ENCODE measurements at regions not wholly inside any gene's neighbourhood (a gene's known extent, or its start where the extent isn't known, plus 50 kb on each side); places are given as distances from the start of the nearest gene placed in this dataset.

DNA sequence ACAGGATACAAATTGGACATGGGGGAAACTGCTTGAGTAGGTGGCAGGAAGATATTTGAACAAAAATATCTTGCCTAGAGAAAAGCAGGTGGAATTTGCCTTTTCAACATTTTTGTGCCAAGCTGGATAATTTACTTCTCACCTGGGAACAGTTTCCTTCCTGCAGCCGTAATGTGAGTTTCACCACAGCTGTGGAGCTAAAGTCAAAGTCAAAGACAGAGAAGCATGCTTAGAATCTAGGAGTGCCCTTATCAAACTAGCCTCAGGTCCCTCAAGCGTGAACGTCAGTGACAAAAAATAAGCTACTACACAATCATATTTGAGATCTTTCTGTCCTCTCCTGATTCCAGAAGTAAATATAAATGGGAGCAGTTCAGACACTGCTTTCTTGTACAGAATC, 588.9 kb downstream of the MAT2B start:
- TF ChIP-seq POLR2A (IDR thresholded peaks at IDR 0.05) = no peak
- TF ChIP-seq, protein P1, sequence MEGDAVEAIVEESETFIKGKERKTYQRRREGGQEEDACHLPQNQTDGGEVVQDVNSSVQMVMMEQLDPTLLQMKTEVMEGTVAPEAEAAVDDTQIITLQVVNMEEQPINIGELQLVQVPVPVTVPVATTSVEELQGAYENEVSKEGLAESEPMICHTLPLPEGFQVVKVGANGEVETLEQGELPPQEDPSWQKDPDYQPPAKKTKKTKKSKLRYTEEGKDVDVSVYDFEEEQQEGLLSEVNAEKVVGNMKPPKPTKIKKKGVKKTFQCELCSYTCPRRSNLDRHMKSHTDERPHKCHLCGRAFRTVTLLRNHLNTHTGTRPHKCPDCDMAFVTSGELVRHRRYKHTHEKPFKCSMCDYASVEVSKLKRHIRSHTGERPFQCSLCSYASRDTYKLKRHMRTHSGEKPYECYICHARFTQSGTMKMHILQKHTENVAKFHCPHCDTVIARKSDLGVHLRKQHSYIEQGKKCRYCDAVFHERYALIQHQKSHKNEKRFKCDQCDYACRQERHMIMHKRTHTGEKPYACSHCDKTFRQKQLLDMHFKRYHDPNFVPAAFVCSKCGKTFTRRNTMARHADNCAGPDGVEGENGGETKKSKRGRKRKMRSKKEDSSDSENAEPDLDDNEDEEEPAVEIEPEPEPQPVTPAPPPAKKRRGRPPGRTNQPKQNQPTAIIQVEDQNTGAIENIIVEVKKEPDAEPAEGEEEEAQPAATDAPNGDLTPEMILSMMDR (IDR thresholded peaks at IDR 0.05) = no peak
